ENCODE measurements at regions not wholly inside any gene's neighbourhood (a gene's known extent, or its start where the extent isn't known, plus 50 kb on each side); places are given as distances from the start of the nearest gene placed in this dataset.

GRCh38 chr12:4160314-4161040 is 113.1 kb upstream of the CCND2 start:
- TF ChIP-seq, protein P1, sequence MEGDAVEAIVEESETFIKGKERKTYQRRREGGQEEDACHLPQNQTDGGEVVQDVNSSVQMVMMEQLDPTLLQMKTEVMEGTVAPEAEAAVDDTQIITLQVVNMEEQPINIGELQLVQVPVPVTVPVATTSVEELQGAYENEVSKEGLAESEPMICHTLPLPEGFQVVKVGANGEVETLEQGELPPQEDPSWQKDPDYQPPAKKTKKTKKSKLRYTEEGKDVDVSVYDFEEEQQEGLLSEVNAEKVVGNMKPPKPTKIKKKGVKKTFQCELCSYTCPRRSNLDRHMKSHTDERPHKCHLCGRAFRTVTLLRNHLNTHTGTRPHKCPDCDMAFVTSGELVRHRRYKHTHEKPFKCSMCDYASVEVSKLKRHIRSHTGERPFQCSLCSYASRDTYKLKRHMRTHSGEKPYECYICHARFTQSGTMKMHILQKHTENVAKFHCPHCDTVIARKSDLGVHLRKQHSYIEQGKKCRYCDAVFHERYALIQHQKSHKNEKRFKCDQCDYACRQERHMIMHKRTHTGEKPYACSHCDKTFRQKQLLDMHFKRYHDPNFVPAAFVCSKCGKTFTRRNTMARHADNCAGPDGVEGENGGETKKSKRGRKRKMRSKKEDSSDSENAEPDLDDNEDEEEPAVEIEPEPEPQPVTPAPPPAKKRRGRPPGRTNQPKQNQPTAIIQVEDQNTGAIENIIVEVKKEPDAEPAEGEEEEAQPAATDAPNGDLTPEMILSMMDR (IDR thresholded peaks at IDR 0.05): no peak
- no peak for TF ChIP-seq POLR2A (IDR thresholded peaks at IDR 0.05)

Data from testis (tissue), 2 donors.